RWPE2 (cell line): ENCODE measurements at regions not wholly inside any gene's neighbourhood (a gene's known extent, or its start where the extent isn't known, plus 50 kb on each side); places are given as distances from the start of the nearest gene placed in this dataset.

ENCODE experiments used
- ATAC-seq: fragments of 200-7000 bp; cut with Tn5 transposase; 3 replicates; pipeline ENCODE4 v1.9.1; 2021; ENCODE audit warnings: low read depth
- DNase-seq: peaks from one replicate; pipeline ENCODE4 v3.0.0-alpha.2; 2020; ENCODE audit warnings: low spot score
- H3K27ac ChIP-seq: fragments of 450-650 bp; 2 replicates; pipeline ENCODE4 v1.5.1; 2017; ENCODE audit warnings: mild to moderate bottlenecking; ENCODE audit not compliant: poor library complexity, severe bottlenecking
- H3K27me3 ChIP-seq: fragments of 250-450 bp; sonication (Bioruptor Pico); 2 replicates; pipeline ENCODE4 v1.5.1; 2021; ENCODE audit warnings: mild to moderate bottlenecking, moderate library complexity; ENCODE audit not compliant: insufficient read depth, poor library complexity, severe bottlenecking
- H3K36me3 ChIP-seq: fragments of 250-450 bp; sonication (Bioruptor Pico); 2 replicates; pipeline ENCODE4 v1.5.1; 2020; ENCODE audit warnings: low read depth, mild to moderate bottlenecking, moderate library complexity
- H3K4me1 ChIP-seq: fragments of 250-450 bp; sonication (Bioruptor Pico); 2 replicates; pipeline ENCODE4 v1.5.1; 2021; ENCODE audit warnings: mild to moderate bottlenecking, moderate library complexity; ENCODE audit not compliant: insufficient read depth, poor library complexity, severe bottlenecking
- H3K4me3 ChIP-seq: fragments of 250-450 bp; sonication (Bioruptor Pico); 2 replicates; pipeline ENCODE4 v1.5.1; 2021; ENCODE audit warnings: mild to moderate bottlenecking, moderate library complexity; ENCODE audit not compliant: severe bottlenecking
- H3K9me3 ChIP-seq: fragments of 250-450 bp; sonication (Bioruptor Pico); 2 replicates; pipeline ENCODE4 v1.5.1; 2021; ENCODE audit warnings: mild to moderate bottlenecking, moderate library complexity; ENCODE audit not compliant: severe bottlenecking
- TF ChIP-seq, protein P1 (sequence below): fragments of 450-650 bp; IDR thresholded peaks from one replicate; pipeline ENCODE4 v1.5.1; 2017; ENCODE audit warnings: mild to moderate bottlenecking, moderate library complexity; ENCODE audit not compliant: poor library complexity, severe bottlenecking

DNA sequence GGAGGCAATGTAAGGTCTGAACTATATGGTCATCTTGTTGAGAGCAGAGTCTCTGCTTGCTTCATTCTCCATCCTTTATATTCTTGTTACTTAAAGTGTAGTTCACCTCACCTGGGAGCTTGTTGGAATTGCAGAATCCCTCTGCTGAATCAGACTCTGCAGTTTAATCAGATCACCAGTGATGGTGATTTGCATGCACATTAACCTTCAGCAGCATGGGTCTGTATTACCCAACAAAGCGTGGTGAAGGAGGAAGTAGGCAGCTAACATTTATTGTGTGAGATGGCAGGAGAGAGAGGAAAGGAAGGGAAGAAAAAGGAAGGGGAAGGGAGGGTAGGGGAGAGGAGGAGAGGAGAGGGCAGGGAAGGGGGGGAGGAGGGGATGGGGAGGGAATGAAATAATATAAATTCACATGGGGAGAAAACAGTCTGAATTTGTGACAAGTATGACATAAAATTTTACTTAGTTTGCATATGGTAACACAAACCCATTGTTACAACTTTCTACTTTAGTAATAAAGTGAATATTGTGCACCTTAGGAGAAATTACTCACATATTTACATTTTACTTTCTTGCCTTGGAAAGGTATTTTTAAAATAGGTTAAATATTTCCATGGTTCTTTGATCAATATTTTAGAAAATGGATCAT lies 740.7 kb downstream of the DHX35 start:
- TF ChIP-seq, protein P1, sequence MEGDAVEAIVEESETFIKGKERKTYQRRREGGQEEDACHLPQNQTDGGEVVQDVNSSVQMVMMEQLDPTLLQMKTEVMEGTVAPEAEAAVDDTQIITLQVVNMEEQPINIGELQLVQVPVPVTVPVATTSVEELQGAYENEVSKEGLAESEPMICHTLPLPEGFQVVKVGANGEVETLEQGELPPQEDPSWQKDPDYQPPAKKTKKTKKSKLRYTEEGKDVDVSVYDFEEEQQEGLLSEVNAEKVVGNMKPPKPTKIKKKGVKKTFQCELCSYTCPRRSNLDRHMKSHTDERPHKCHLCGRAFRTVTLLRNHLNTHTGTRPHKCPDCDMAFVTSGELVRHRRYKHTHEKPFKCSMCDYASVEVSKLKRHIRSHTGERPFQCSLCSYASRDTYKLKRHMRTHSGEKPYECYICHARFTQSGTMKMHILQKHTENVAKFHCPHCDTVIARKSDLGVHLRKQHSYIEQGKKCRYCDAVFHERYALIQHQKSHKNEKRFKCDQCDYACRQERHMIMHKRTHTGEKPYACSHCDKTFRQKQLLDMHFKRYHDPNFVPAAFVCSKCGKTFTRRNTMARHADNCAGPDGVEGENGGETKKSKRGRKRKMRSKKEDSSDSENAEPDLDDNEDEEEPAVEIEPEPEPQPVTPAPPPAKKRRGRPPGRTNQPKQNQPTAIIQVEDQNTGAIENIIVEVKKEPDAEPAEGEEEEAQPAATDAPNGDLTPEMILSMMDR = no peak
- Histone ChIP-seq H3K4me3 (no peak overlapping the region), H3K4me1 (no peaks in the 10 kb centered on the region), H3K27ac (no peak overlapping the region), H3K36me3 (no peaks in the 10 kb centered on the region), H3K27me3 (no peaks in the 10 kb centered on the region), H3K9me3 (no peaks in the 10 kb centered on the region)
- no peak for ATAC-seq
- no peak for DNase-seq

DNA sequence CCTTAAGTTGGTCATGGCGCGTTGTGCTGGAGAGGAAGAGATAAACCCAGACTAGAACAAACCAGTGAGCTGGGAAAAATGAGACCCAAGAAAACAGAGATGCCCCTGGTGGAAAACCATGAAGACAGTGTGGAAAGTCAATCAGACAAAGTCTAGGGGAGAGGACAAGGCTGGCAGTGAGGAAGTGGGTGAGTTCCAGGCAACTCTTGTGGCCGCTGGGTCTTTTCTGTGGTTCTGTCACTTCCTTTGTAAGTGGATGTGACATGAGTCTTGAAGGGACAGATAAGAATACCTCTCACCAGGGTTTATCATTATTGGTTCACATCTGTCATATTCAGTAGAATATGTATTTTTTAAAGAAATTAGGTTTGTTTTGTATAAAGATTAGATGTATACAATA lies 738.4 kb downstream of the DHX35 start:
- H3K4me3 ChIP-seq = no peak overlapping the region
- no peaks in the 10 kb centered on the region for H3K27me3 ChIP-seq
- no peak overlapping the region for H3K27ac ChIP-seq
- TF ChIP-seq, protein P1 = no peak
- H3K4me1 ChIP-seq = no peaks in the 10 kb centered on the region
- DNase-seq (no peak), ATAC-seq (no peak)
- no peaks in the 10 kb centered on the region for H3K36me3 ChIP-seq
- H3K9me3 ChIP-seq = no peaks in the 10 kb centered on the region

GRCh38 chr20:39699166-39699725 lies 737.1 kb downstream of the DHX35 start:
- Histone ChIP-seq H3K27ac (no peak overlapping the region), H3K9me3 (no peaks in the 10 kb centered on the region), H3K4me3 (no peak overlapping the region), H3K36me3 (no peaks in the 10 kb centered on the region), H3K27me3 (no peaks in the 10 kb centered on the region), H3K4me1 (no peaks in the 10 kb centered on the region)
- ATAC-seq (no peak), DNase-seq (no peak)
- TF ChIP-seq, protein P1 = no peak

DNA sequence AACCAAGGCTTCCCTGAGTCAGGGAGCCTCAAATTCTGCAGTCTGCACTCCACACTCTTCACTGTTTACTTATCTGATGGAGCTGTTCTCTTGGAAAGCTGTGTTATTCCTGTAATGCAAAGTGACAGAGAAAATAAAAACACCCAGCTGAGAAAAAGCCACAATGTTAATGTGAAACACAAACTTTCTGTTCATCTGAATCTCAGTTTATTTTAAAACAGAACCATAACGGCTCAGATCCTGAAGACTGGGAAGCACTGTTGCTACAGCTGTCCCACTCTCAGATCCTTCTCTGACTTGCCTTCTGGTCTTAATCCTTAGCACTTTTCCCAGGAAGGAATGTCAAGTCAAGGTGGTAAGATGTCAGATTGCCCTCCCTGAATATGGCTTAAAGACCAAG lies 736.6 kb downstream of the DHX35 start:
- H3K27me3 ChIP-seq = no peaks in the 10 kb centered on the region
- TF ChIP-seq, protein P1 = no peak
- ATAC-seq (no peak), DNase-seq (no peak)
- no peak overlapping the region for H3K27ac ChIP-seq
- H3K36me3 ChIP-seq = no peaks in the 10 kb centered on the region
- H3K9me3 ChIP-seq = no peaks in the 10 kb centered on the region
- H3K4me3 ChIP-seq = no peak overlapping the region
- H3K4me1 ChIP-seq = no peaks in the 10 kb centered on the region
